ENCODE measurements at regions not wholly inside any gene's neighbourhood (a gene's known extent, or its start where the extent isn't known, plus 50 kb on each side); places are given as distances from the start of the nearest gene placed in this dataset.

- dilution Hi-C loops (cut with MboI; ENCODE audit: extremely low pct_ligation_motif_present, low sequenced_read_pairs), result no loop called here
- Histone ChIP-seq H3K4me1 (ENCODE audit: control insufficient read depth, extremely low read depth, insufficient read depth, low read length) (peaks cover 21% of the 10 kb centered on the region), H3K4me2 (ENCODE audit: control insufficient read depth, extremely low read depth, insufficient read depth, low read depth, low read length) (no peak overlapping the region), H3K27ac (ENCODE audit: control insufficient read depth, insufficient read depth, low read length) (no peak overlapping the region), H2AFZ (ENCODE audit: control insufficient read depth, low read length) (no peak overlapping the region), H3K9me1 (ENCODE audit: control insufficient read depth, extremely low read depth, insufficient read depth, low read length) (no peaks in the 10 kb centered on the region), H3K9me3 (ENCODE audit: control insufficient read depth, low read depth, low read length) (no peaks in the 10 kb centered on the region), H3K9ac (ENCODE audit: control insufficient read depth, extremely low read depth, insufficient read depth, low read length) (no peak overlapping the region), H3K4me3 (ENCODE audit: control insufficient read depth in 2 of 3, extremely low read depth in 1 of 3, insufficient read depth in 2 of 3, low read depth in 1 of 3, low read length in 3 of 3) (no peak overlapping the region), H3K27me3 (ENCODE audit: control insufficient read depth, extremely low read depth, insufficient read depth, low read length) (no peaks in the 10 kb centered on the region), H3K36me3 (ENCODE audit: control insufficient read depth in 2 of 2, extremely low read depth in 1 of 2, insufficient read depth in 2 of 2, low read length in 2 of 2) (no peaks in the 10 kb centered on the region), H4K20me1 (ENCODE audit: control insufficient read depth, extremely low read depth, insufficient read depth, low read length) (no peaks in the 10 kb centered on the region), H3K79me2 (ENCODE audit: control insufficient read depth, insufficient read depth, low read length) (no peaks in the 10 kb centered on the region)
- DNase-seq (ENCODE audit: low read depth, low spot score) (no peak), FAIRE-seq (no peak)
- TF ChIP-seq EZH2 (IDR thresholded peaks at IDR 0.05; ENCODE audit: low read length) (no peak), CTCF (optimal IDR thresholded peaks at IDR 0.05 in 1 of 3, IDR thresholded peaks at IDR 0.05 in 1 of 3, conservative IDR thresholded peaks at IDR 0.05 in 1 of 3; ENCODE audit: extremely low read depth in 1 of 3, insufficient read depth in 2 of 3, low read length in 3 of 3) (no peak)
Measured at GRCh38 chr5:33143405-33144123, 297.2 kb upstream of the TARS1 start.

GRCh38 chr5:33146881-33147280, 293.9 kb upstream of the TARS1 start:
- no peaks in the 10 kb centered on the region for H3K36me3 ChIP-seq (ENCODE audit: control insufficient read depth in 2 of 2, extremely low read depth in 1 of 2, insufficient read depth in 2 of 2, low read length in 2 of 2)
- no peaks in the 10 kb centered on the region for H3K9me1 ChIP-seq (ENCODE audit: control insufficient read depth, extremely low read depth, insufficient read depth, low read length)
- DNase-seq (ENCODE audit: low read depth, low spot score) (peak; percentile 46), FAIRE-seq (peak; percentile 53)
- no peaks in the 10 kb centered on the region for H3K9me3 ChIP-seq (ENCODE audit: control insufficient read depth, low read depth, low read length)
- peak overlapping the region; percentile 12 for H3K4me2 ChIP-seq (ENCODE audit: control insufficient read depth, extremely low read depth, insufficient read depth, low read depth, low read length)
- no peak overlapping the region for H3K9ac ChIP-seq (ENCODE audit: control insufficient read depth, extremely low read depth, insufficient read depth, low read length)
- H3K27me3 ChIP-seq (ENCODE audit: control insufficient read depth, extremely low read depth, insufficient read depth, low read length), result no peaks in the 10 kb centered on the region
- dilution Hi-C loops (cut with MboI; ENCODE audit: extremely low pct_ligation_motif_present, low sequenced_read_pairs), result no loop called here
- TF ChIP-seq EZH2 (IDR thresholded peaks at IDR 0.05; ENCODE audit: low read length) (no peak), CTCF (optimal IDR thresholded peaks at IDR 0.05 in 1 of 3, IDR thresholded peaks at IDR 0.05 in 1 of 3, conservative IDR thresholded peaks at IDR 0.05 in 1 of 3; ENCODE audit: extremely low read depth in 1 of 3, insufficient read depth in 2 of 3, low read length in 3 of 3) (no peak)
- peak overlapping the region; percentile 22 for H2AFZ ChIP-seq (ENCODE audit: control insufficient read depth, low read length)
- no peaks in the 10 kb centered on the region for H3K79me2 ChIP-seq (ENCODE audit: control insufficient read depth, insufficient read depth, low read length)
- H3K4me3 ChIP-seq (ENCODE audit: control insufficient read depth in 2 of 3, extremely low read depth in 1 of 3, insufficient read depth in 2 of 3, low read depth in 1 of 3, low read length in 3 of 3), result no peak overlapping the region
- no peaks in the 10 kb centered on the region for H4K20me1 ChIP-seq (ENCODE audit: control insufficient read depth, extremely low read depth, insufficient read depth, low read length)
- peak overlapping the region; percentile 61 for H3K27ac ChIP-seq (ENCODE audit: control insufficient read depth, insufficient read depth, low read length)
- H3K4me1 ChIP-seq (ENCODE audit: control insufficient read depth, extremely low read depth, insufficient read depth, low read length), result peaks cover 24% of the 10 kb centered on the region
